ENCODE measurements at regions not wholly inside any gene's neighbourhood (a gene's known extent, or its start where the extent isn't known, plus 50 kb on each side); places are given as distances from the start of the nearest gene placed in this dataset.

DNA sequence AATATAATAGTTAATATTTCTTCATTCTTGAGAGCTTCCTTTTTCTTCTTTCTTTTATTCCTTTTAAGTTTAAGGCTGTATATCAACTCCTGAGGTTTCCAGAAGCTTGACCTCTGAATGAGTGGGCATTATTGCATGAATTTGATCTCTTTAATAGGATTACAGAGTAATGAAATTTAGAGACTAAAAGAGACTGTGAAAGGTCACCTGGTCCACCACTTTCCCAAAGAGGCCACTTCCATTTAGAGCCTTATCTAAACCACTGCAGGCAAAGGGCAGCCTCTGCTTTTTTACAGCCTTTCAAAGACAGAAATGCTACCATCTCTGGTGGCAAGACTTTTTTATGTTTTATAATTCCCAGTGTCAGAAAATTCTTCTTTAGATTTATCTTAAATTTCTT lies 215.3 kb upstream of the HS3ST5 start:
- Histone ChIP-seq H3K9ac (ENCODE audit: low read depth, low read length) (no peak overlapping the region), H3K9me3 (ENCODE audit: insufficient read depth, low read depth, low read length) (peaks cover 2% of the 10 kb centered on the region; the same call in 1 of the 2 replicates), H3K4me3 (ENCODE audit: low read length) (no peak overlapping the region), H3K27me3 (ENCODE audit: insufficient read depth, low read length) (no peaks in the 10 kb centered on the region), H3K27ac (ENCODE audit: low read length) (no peak overlapping the region), H3K4me1 (ENCODE audit: insufficient read depth, low read length) (no peaks in the 10 kb centered on the region), H3K36me3 (ENCODE audit: insufficient read depth, low read depth, low read length) (no peaks in the 10 kb centered on the region)

DNA sequence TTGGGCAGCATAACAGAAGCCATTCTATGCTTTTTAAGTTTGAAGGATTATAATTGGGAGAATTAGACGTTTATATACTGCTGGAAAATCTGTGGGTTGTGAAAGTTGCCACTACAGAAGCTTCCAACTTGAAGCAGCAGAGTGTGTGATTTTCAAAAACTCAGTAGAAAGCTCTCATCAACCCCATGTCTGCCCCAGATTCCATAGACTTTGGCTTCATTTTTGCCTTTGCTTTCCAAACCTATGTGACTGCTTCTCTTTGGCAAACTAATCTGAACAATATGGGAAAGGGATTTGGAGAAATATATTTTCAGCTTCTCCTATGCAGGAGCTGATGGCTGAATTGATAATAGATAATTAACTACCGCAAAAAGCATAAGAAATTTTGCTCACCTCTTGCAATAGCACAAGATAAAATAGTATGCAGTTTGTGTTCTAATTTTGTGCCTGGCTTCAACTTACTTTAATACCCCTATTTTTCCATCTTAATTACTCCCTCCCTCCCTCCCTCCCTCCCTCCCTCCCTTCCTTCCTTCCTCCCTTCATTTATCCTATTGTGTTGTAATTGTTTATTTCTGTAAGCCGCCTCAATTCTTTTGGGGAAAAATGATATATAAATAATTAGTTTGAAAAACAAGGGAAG lies 214.1 kb upstream of the HS3ST5 start:
- H3K9ac ChIP-seq (ENCODE audit: low read depth, low read length): no peak overlapping the region
- no peaks in the 10 kb centered on the region for H3K36me3 ChIP-seq (ENCODE audit: insufficient read depth, low read depth, low read length)
- H3K4me3 ChIP-seq (ENCODE audit: low read length): no peak overlapping the region
- no peaks in the 10 kb centered on the region for H3K9me3 ChIP-seq (ENCODE audit: insufficient read depth, low read depth, low read length)
- no peak overlapping the region for H3K27ac ChIP-seq (ENCODE audit: low read length)
- no peaks in the 10 kb centered on the region for H3K4me1 ChIP-seq (ENCODE audit: insufficient read depth, low read length)
- no peaks in the 10 kb centered on the region for H3K27me3 ChIP-seq (ENCODE audit: insufficient read depth, low read length)

DNA sequence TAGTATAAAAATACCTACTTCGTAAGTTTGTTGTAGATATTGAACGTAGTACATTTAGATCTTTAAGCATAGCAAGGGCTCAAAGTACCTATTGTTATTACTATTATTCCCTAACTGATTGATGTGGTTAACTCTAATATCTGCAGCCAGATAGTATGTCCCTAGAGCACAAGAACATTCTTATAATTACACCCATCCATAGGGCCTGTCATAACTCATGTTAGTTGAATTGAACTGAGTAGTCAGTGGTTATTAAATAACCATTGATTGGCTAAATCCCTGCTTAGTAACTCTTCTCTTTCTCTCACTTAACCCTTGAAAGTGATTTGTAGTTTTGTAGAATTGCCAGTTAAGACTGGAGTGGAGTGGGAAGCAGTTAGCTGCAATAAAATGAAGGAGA lies 207.5 kb upstream of the HS3ST5 start:
- H3K9ac ChIP-seq (ENCODE audit: low read depth, low read length): no peak overlapping the region
- H3K9me3 ChIP-seq (ENCODE audit: insufficient read depth, low read depth, low read length): no peaks in the 10 kb centered on the region
- no peak overlapping the region for H3K4me3 ChIP-seq (ENCODE audit: low read length)
- H3K36me3 ChIP-seq (ENCODE audit: insufficient read depth, low read depth, low read length): no peaks in the 10 kb centered on the region
- no peak overlapping the region for H3K27ac ChIP-seq (ENCODE audit: low read length)
- no peaks in the 10 kb centered on the region for H3K27me3 ChIP-seq (ENCODE audit: insufficient read depth, low read length)
- H3K4me1 ChIP-seq (ENCODE audit: insufficient read depth, low read length): no peaks in the 10 kb centered on the region

DNA sequence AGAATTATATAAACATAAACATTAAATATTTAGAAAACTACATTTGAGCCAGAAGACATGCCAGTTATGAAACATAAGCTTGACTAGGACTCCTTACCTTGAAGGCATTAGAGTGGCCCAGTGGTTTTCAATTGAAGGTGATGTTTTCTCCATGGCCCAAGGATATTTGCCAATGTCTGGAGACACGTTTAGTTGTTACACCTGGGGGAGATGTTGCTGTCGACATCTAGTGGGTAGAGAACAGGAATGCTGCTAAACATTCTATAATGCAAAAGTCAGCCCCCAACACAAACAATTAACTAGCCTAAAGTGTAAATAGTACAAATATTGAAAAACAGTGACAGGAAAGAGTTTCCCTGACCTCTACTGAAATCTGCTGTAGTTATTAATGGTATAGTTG lies 200.9 kb upstream of the HS3ST5 start:
- Histone ChIP-seq H3K9ac (ENCODE audit: low read depth, low read length) (no peak overlapping the region), H3K4me1 (ENCODE audit: insufficient read depth, low read length) (no peaks in the 10 kb centered on the region), H3K9me3 (ENCODE audit: insufficient read depth, low read depth, low read length) (no peaks in the 10 kb centered on the region), H3K27ac (ENCODE audit: low read length) (no peak overlapping the region), H3K36me3 (ENCODE audit: insufficient read depth, low read depth, low read length) (no peaks in the 10 kb centered on the region), H3K4me3 (ENCODE audit: low read length) (no peak overlapping the region), H3K27me3 (ENCODE audit: insufficient read depth, low read length) (no peaks in the 10 kb centered on the region)

DNA sequence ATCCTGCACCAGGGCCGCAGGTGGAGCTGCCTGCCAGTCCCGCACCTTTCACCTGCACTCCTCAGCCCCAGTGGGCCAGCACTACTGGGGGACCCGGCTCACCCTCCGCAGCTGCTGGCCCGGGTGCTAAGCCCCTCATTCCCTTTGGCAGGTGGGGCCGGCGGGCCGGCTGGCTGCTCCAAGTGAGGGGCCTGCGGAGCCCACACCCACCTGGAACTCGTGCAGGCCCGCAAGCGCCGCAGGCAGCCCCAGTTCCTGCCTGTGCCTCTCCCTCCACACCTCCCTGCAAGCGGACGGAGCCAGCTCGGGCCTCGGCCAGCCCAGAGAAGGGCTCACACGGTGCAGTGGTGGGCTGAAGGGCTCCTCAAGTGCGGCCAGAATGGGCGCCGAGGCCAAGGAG lies 199.0 kb upstream of the HS3ST5 start:
- Histone ChIP-seq H3K27me3 (ENCODE audit: insufficient read depth, low read length) (no peaks in the 10 kb centered on the region), H3K9me3 (ENCODE audit: insufficient read depth, low read depth, low read length) (no peaks in the 10 kb centered on the region), H3K9ac (ENCODE audit: low read depth, low read length) (no peak overlapping the region), H3K4me3 (ENCODE audit: low read length) (no peak overlapping the region), H3K36me3 (ENCODE audit: insufficient read depth, low read depth, low read length) (no peaks in the 10 kb centered on the region), H3K27ac (ENCODE audit: low read length) (no peak overlapping the region), H3K4me1 (ENCODE audit: insufficient read depth, low read length) (no peaks in the 10 kb centered on the region)

DNA sequence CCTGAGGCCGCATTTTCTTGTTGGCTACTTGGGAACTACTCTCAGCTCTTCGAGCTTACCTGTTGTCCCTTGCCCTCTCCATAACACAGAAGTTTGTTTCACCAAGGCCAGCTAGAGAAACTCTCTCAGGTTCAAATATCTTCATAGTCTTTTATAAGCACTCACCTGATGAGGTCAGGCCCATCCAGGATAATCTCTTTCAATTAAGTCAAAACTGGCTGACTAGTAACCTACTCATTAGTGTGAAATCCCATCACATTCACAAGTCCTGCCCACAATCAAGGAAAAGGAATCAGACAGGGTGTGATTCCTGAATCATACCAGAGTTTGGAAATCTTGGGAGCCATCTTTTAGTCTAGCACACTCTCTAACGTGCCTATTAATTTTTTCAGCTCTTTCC lies 195.2 kb upstream of the HS3ST5 start:
- no peak overlapping the region for H3K27ac ChIP-seq (ENCODE audit: low read length)
- H3K4me1 ChIP-seq (ENCODE audit: insufficient read depth, low read length): no peaks in the 10 kb centered on the region; the same call in 1 of the 2 replicates
- H3K36me3 ChIP-seq (ENCODE audit: insufficient read depth, low read depth, low read length): no peaks in the 10 kb centered on the region
- H3K4me3 ChIP-seq (ENCODE audit: low read length): no peak overlapping the region
- no peak overlapping the region for H3K9ac ChIP-seq (ENCODE audit: low read depth, low read length)
- H3K27me3 ChIP-seq (ENCODE audit: insufficient read depth, low read length): no peaks in the 10 kb centered on the region
- H3K9me3 ChIP-seq (ENCODE audit: insufficient read depth, low read depth, low read length): no peaks in the 10 kb centered on the region

DNA sequence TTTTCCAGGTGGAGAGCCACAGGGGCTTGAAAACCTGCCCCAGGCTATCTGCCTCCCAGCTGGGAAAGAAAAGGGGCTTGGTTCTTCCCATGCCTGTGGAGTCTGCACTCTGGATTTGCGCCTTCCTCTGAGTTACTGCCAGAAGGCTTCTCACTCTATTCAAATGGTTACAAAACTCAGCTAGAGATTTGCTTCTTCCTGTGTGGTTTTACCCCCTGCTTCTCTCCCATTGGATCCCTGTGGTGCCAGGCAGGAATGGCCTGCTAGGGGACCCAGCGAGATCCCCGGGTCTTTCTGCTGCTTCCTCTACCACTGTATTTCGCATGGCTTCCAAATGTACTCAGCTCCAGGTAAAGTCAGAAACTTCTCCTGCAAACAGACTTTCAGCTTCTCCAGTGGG lies 192.0 kb upstream of the HS3ST5 start:
- H3K36me3 ChIP-seq (ENCODE audit: insufficient read depth, low read depth, low read length): no peaks in the 10 kb centered on the region
- no peak overlapping the region for H3K4me3 ChIP-seq (ENCODE audit: low read length)
- no peak overlapping the region for H3K27ac ChIP-seq (ENCODE audit: low read length)
- H3K27me3 ChIP-seq (ENCODE audit: insufficient read depth, low read length): no peaks in the 10 kb centered on the region
- no peak overlapping the region for H3K9ac ChIP-seq (ENCODE audit: low read depth, low read length)
- no peaks in the 10 kb centered on the region; the same call in 1 of the 2 replicates for H3K4me1 ChIP-seq (ENCODE audit: insufficient read depth, low read length)
- H3K9me3 ChIP-seq (ENCODE audit: insufficient read depth, low read depth, low read length): no peaks in the 10 kb centered on the region

DNA sequence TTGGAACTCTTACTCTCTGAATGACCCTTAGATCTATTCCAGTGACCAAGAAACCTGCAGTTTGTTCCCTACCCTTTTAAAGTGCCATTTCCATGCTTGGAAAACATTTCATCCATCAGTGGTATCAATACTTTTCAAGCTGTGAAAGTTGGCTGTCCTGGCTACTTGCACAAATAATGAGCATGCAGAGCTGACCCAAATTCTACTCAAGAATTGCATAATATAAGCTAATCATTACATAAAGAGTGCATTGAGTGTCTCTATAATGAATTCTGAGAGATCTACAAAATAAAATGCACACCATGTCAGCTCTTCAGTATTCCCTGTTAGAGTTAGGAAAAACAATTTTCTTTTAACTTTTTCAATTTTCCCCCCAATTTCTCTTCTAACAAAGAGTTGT lies 181.3 kb upstream of the HS3ST5 start:
- H3K36me3 ChIP-seq (ENCODE audit: insufficient read depth, low read depth, low read length): no peaks in the 10 kb centered on the region
- H3K9ac ChIP-seq (ENCODE audit: low read depth, low read length): no peak overlapping the region
- H3K4me3 ChIP-seq (ENCODE audit: low read length): no peak overlapping the region

DNA sequence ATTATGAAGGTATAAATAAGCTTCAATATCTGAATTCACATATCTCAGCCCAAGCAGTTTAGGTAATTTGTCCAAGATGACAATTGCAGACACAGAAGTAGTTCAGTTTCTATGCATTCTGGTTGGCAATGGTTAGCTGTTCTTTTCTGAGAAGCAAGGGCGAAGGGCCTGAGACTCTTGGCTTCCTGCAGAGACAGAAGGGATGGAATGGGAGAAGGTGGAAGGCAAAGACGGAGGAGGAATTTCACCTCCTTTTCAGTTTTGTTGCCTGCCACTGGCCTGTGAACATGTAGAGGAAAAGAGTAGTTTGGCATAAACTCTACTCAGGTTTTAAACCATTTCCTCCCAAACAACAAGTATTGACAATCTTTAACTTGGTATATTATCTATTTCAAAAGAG lies 180.7 kb upstream of the HS3ST5 start:
- Histone ChIP-seq H3K36me3 (ENCODE audit: insufficient read depth, low read depth, low read length) (no peaks in the 10 kb centered on the region), H3K27me3 (ENCODE audit: insufficient read depth, low read length) (no peaks in the 10 kb centered on the region), H3K4me3 (ENCODE audit: low read length) (no peak overlapping the region), H3K4me1 (ENCODE audit: insufficient read depth, low read length) (peaks cover 9% of the 10 kb centered on the region; the same call in 1 of the 2 replicates), H3K27ac (ENCODE audit: low read length) (no peak overlapping the region), H3K9me3 (ENCODE audit: insufficient read depth, low read depth, low read length) (no peaks in the 10 kb centered on the region), H3K9ac (ENCODE audit: low read depth, low read length) (no peak overlapping the region)

More for the DNA sequence above, 181.3 kb upstream of the HS3ST5 start:
- no peak overlapping the region for H3K27ac ChIP-seq (ENCODE audit: low read length)
- H3K9me3 ChIP-seq (ENCODE audit: insufficient read depth, low read depth, low read length): no peaks in the 10 kb centered on the region
- peaks cover 9% of the 10 kb centered on the region; the same call in 1 of the 2 replicates for H3K4me1 ChIP-seq (ENCODE audit: insufficient read depth, low read length)
- H3K27me3 ChIP-seq (ENCODE audit: insufficient read depth, low read length): no peaks in the 10 kb centered on the region

DNA sequence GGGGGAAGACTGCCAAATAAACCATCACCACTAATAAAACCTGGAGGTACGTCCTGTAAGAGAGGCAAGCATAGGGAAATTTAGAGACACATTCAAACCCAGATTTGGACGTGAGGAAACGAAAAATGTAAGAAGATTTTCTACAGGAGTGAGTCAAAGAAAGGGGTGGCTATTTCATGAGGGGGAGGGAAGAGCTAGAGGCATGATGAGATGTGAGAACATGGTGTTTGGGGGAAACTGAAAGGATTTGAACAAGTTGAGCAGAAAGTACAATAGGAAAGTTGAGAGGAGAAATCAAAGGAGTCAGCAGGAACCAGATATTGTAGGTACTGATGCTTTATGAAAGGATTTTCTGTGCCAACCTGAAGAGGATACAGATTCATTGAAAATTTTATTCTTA lies 179.1 kb upstream of the HS3ST5 start:
- no peak overlapping the region for H3K9ac ChIP-seq (ENCODE audit: low read depth, low read length)
- peaks cover 9% of the 10 kb centered on the region; the same call in 1 of the 2 replicates for H3K4me1 ChIP-seq (ENCODE audit: insufficient read depth, low read length)
- H3K27ac ChIP-seq (ENCODE audit: low read length): no peak overlapping the region
- no peaks in the 10 kb centered on the region for H3K36me3 ChIP-seq (ENCODE audit: insufficient read depth, low read depth, low read length)
- H3K9me3 ChIP-seq (ENCODE audit: insufficient read depth, low read depth, low read length): no peaks in the 10 kb centered on the region
- no peak overlapping the region for H3K4me3 ChIP-seq (ENCODE audit: low read length)
- H3K27me3 ChIP-seq (ENCODE audit: insufficient read depth, low read length): no peaks in the 10 kb centered on the region

DNA sequence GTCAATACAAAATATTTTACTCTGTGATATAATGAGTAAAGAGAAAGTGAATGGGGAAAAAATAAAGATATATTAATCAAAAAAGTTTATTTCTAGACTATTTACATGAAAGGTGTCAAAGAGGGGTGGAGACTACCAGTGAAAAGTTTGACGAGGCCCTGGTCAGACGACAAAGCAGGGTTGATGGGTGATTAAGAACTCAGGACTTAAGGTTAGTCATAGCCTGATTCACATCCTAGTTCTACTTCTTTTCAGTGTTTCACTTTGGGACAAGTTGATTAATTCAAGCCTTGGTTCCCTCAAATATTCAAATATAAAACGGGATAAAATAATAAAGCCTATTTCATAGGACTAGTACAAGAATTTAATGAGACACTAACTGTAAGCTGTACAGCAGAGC lies 178.2 kb upstream of the HS3ST5 start:
- H3K27me3 ChIP-seq (ENCODE audit: insufficient read depth, low read length): no peaks in the 10 kb centered on the region
- H3K9me3 ChIP-seq (ENCODE audit: insufficient read depth, low read depth, low read length): no peaks in the 10 kb centered on the region
- H3K4me3 ChIP-seq (ENCODE audit: low read length): no peak overlapping the region
- H3K36me3 ChIP-seq (ENCODE audit: insufficient read depth, low read depth, low read length): no peaks in the 10 kb centered on the region
- peaks cover 9% of the 10 kb centered on the region; the same call in 1 of the 2 replicates for H3K4me1 ChIP-seq (ENCODE audit: insufficient read depth, low read length)
- H3K27ac ChIP-seq (ENCODE audit: low read length): no peak overlapping the region
- no peak overlapping the region for H3K9ac ChIP-seq (ENCODE audit: low read depth, low read length)

DNA sequence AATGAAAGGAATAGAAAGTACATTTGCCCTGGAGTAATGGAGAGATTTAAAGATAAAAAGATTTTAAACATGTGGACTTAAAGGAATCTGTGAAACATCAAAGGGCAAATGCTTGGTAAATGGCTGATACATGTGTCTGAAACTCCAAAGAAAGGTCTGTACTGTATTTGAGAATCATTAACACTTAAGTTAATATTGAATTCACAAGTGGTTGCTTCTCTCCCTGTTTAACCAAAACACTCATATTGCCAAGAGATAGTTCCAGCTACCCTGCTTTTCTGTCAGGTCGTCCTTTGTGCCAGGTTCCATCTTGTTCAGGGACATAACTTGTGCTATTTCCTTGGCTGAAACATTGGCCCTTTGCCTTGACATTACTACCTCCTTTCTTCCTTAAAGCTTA lies 171.3 kb upstream of the HS3ST5 start:
- no peak overlapping the region for H3K9ac ChIP-seq (ENCODE audit: low read depth, low read length)
- H3K9me3 ChIP-seq (ENCODE audit: insufficient read depth, low read depth, low read length): no peaks in the 10 kb centered on the region
- H3K4me3 ChIP-seq (ENCODE audit: low read length): no peak overlapping the region
- no peaks in the 10 kb centered on the region for H3K4me1 ChIP-seq (ENCODE audit: insufficient read depth, low read length)
- no peaks in the 10 kb centered on the region for H3K27me3 ChIP-seq (ENCODE audit: insufficient read depth, low read length)
- H3K36me3 ChIP-seq (ENCODE audit: insufficient read depth, low read depth, low read length): no peaks in the 10 kb centered on the region
- no peak overlapping the region for H3K27ac ChIP-seq (ENCODE audit: low read length)

All from iPS-20b (cell line).